ENCODE measurements at regions not wholly inside any gene's neighbourhood (a gene's known extent, or its start where the extent isn't known, plus 50 kb on each side); places are given as distances from the start of the nearest gene placed in this dataset.

- no peak overlapping the region for H3K9ac ChIP-seq (ENCODE audit: low read length)
- H2AFZ ChIP-seq (ENCODE audit: low read depth, low read length): no peak overlapping the region
- WGBS: 100% methylated on average over 1 of the region's 3 CpGs
- no peak overlapping the region for H3K23ac ChIP-seq (ENCODE audit: low read length in 2 of 2)
- no peaks in the 10 kb centered on the region for H3K27me3 ChIP-seq (ENCODE audit: control insufficient read depth in 1 of 2, insufficient read depth in 1 of 2, low read length in 2 of 2)
- H3K4me3 ChIP-seq (ENCODE audit: insufficient read depth in 1 of 2, low read depth in 1 of 2, low read length in 2 of 2): no peak overlapping the region
- no peak overlapping the region for H3K27ac ChIP-seq (ENCODE audit: low read length, poor library complexity, severe bottlenecking)
- H3K9me3 ChIP-seq (ENCODE audit: control insufficient read depth, low read length): no peaks in the 10 kb centered on the region
- H3K18ac ChIP-seq (ENCODE audit: low read depth in 1 of 2, low read length in 2 of 2): no peak overlapping the region
- no peak overlapping the region for H3K4ac ChIP-seq (ENCODE audit: low read depth in 1 of 2, low read length in 2 of 2)
- H2BK120ac ChIP-seq (ENCODE audit: low read depth, low read length): no peak overlapping the region
- H3K79me1 ChIP-seq (replicated peaks; ENCODE audit: low read length, poor library complexity, severe bottlenecking): no peaks in the 10 kb centered on the region
- H2AK5ac ChIP-seq (ENCODE audit: low read length, severe bottlenecking): no peak overlapping the region
- H4K8ac ChIP-seq (ENCODE audit: low read length): no peak overlapping the region
- H3K4me1 ChIP-seq (ENCODE audit: control insufficient read depth, insufficient read depth, low read depth, low read length): no peaks in the 10 kb centered on the region
- no peaks in the 10 kb centered on the region for H3K36me3 ChIP-seq (ENCODE audit: control insufficient read depth in 1 of 2, insufficient read depth in 2 of 2, low read depth in 1 of 2, low read length in 2 of 2)
- DNase-seq: no peak
- no peak overlapping the region for H4K91ac ChIP-seq (ENCODE audit: low read length)
- no peak overlapping the region for H3K14ac ChIP-seq (ENCODE audit: low read length in 2 of 2)
- no peak overlapping the region for H2BK15ac ChIP-seq (ENCODE audit: low read depth, poor library complexity, severe bottlenecking)
- no peak overlapping the region for H3K4me2 ChIP-seq (ENCODE audit: low read length, poor library complexity, severe bottlenecking)
- no peak overlapping the region for H2BK12ac ChIP-seq (ENCODE audit: low read length in 2 of 2)
- H2BK5ac ChIP-seq (ENCODE audit: low read depth, low read length, poor library complexity, severe bottlenecking): no peak overlapping the region
These were observed 480.2 kb downstream of the AMY1C start for GRCh38 chr1:104229860-104230259.

GRCh38 chr1:104231676-104232075 is 482.0 kb downstream of the AMY1C start:
- Histone ChIP-seq H3K9me3 (ENCODE audit: control insufficient read depth, low read length) (no peaks in the 10 kb centered on the region), H2BK120ac (ENCODE audit: low read depth, low read length) (no peak overlapping the region), H3K36me3 (ENCODE audit: control insufficient read depth in 1 of 2, insufficient read depth in 2 of 2, low read depth in 1 of 2, low read length in 2 of 2) (no peaks in the 10 kb centered on the region), H3K27ac (ENCODE audit: low read length, poor library complexity, severe bottlenecking) (no peak overlapping the region), H2BK5ac (ENCODE audit: low read depth, low read length, poor library complexity, severe bottlenecking) (no peak overlapping the region), H2AK5ac (ENCODE audit: low read length, severe bottlenecking) (no peak overlapping the region), H2BK12ac (ENCODE audit: low read length in 2 of 2) (no peak overlapping the region), H3K79me1 (replicated peaks; ENCODE audit: low read length, poor library complexity, severe bottlenecking) (no peaks in the 10 kb centered on the region), H3K14ac (ENCODE audit: low read length in 2 of 2) (no peak overlapping the region), H3K4me2 (ENCODE audit: low read length, poor library complexity, severe bottlenecking) (no peak overlapping the region), H3K4me3 (ENCODE audit: insufficient read depth in 1 of 2, low read depth in 1 of 2, low read length in 2 of 2) (no peak overlapping the region), H4K91ac (ENCODE audit: low read length) (no peak overlapping the region), H3K9ac (ENCODE audit: low read length) (no peak overlapping the region), H3K4me1 (ENCODE audit: control insufficient read depth, insufficient read depth, low read depth, low read length) (no peaks in the 10 kb centered on the region), H3K18ac (ENCODE audit: low read depth in 1 of 2, low read length in 2 of 2) (no peak overlapping the region), H3K4ac (ENCODE audit: low read depth in 1 of 2, low read length in 2 of 2) (no peak overlapping the region), H2AFZ (ENCODE audit: low read depth, low read length) (no peak overlapping the region), H2BK15ac (ENCODE audit: low read depth, poor library complexity, severe bottlenecking) (no peak overlapping the region), H3K23ac (ENCODE audit: low read length in 2 of 2) (no peak overlapping the region), H3K27me3 (ENCODE audit: control insufficient read depth in 1 of 2, insufficient read depth in 1 of 2, low read length in 2 of 2) (no peaks in the 10 kb centered on the region), H4K8ac (ENCODE audit: low read length) (no peak overlapping the region)
- no peak for DNase-seq
- WGBS: 90% methylated on average over 4 of the region's 4 CpGs

GRCh38 chr1:104235141-104235540 is 485.4 kb downstream of the AMY1C start:
- WGBS: 67% methylated on average over 2 of the region's 3 CpGs
- Histone ChIP-seq H3K4me3 (ENCODE audit: insufficient read depth in 1 of 2, low read depth in 1 of 2, low read length in 2 of 2) (no peak overlapping the region), H3K4ac (ENCODE audit: low read depth in 1 of 2, low read length in 2 of 2) (no peak overlapping the region), H3K18ac (ENCODE audit: low read depth in 1 of 2, low read length in 2 of 2) (no peak overlapping the region), H3K27me3 (ENCODE audit: control insufficient read depth in 1 of 2, insufficient read depth in 1 of 2, low read length in 2 of 2) (no peaks in the 10 kb centered on the region), H3K14ac (ENCODE audit: low read length in 2 of 2) (no peak overlapping the region), H3K23ac (ENCODE audit: low read length in 2 of 2) (no peak overlapping the region), H3K27ac (ENCODE audit: low read length, poor library complexity, severe bottlenecking) (no peak overlapping the region), H4K8ac (ENCODE audit: low read length) (no peak overlapping the region), H2BK120ac (ENCODE audit: low read depth, low read length) (no peak overlapping the region), H3K9ac (ENCODE audit: low read length) (no peak overlapping the region), H3K36me3 (ENCODE audit: control insufficient read depth in 1 of 2, insufficient read depth in 2 of 2, low read depth in 1 of 2, low read length in 2 of 2) (no peaks in the 10 kb centered on the region), H2AFZ (ENCODE audit: low read depth, low read length) (no peak overlapping the region), H4K91ac (ENCODE audit: low read length) (no peak overlapping the region), H3K4me1 (ENCODE audit: control insufficient read depth, insufficient read depth, low read depth, low read length) (no peaks in the 10 kb centered on the region), H2BK15ac (ENCODE audit: low read depth, poor library complexity, severe bottlenecking) (no peak overlapping the region), H3K79me1 (replicated peaks; ENCODE audit: low read length, poor library complexity, severe bottlenecking) (no peaks in the 10 kb centered on the region), H2AK5ac (ENCODE audit: low read length, severe bottlenecking) (no peak overlapping the region), H3K9me3 (ENCODE audit: control insufficient read depth, low read length) (no peaks in the 10 kb centered on the region), H3K4me2 (ENCODE audit: low read length, poor library complexity, severe bottlenecking) (no peak overlapping the region), H2BK12ac (ENCODE audit: low read length in 2 of 2) (no peak overlapping the region), H2BK5ac (ENCODE audit: low read depth, low read length, poor library complexity, severe bottlenecking) (no peak overlapping the region)
- no peak for DNase-seq

GRCh38 chr1:104238991-104239390 is 489.3 kb downstream of the AMY1C start:
- Histone ChIP-seq H3K18ac (ENCODE audit: low read depth in 1 of 2, low read length in 2 of 2) (no peak overlapping the region), H3K4me3 (ENCODE audit: insufficient read depth in 1 of 2, low read depth in 1 of 2, low read length in 2 of 2) (no peak overlapping the region), H2BK120ac (ENCODE audit: low read depth, low read length) (no peak overlapping the region), H4K8ac (ENCODE audit: low read length) (no peak overlapping the region), H3K4me2 (ENCODE audit: low read length, poor library complexity, severe bottlenecking) (no peak overlapping the region), H3K9ac (ENCODE audit: low read length) (no peak overlapping the region), H3K79me1 (replicated peaks; ENCODE audit: low read length, poor library complexity, severe bottlenecking) (no peaks in the 10 kb centered on the region), H4K91ac (ENCODE audit: low read length) (no peak overlapping the region), H3K9me3 (ENCODE audit: control insufficient read depth, low read length) (no peaks in the 10 kb centered on the region), H2BK15ac (ENCODE audit: low read depth, poor library complexity, severe bottlenecking) (no peak overlapping the region), H3K4ac (ENCODE audit: low read depth in 1 of 2, low read length in 2 of 2) (no peak overlapping the region), H3K23ac (ENCODE audit: low read length in 2 of 2) (no peak overlapping the region), H3K36me3 (ENCODE audit: control insufficient read depth in 1 of 2, insufficient read depth in 2 of 2, low read depth in 1 of 2, low read length in 2 of 2) (no peaks in the 10 kb centered on the region), H2AK5ac (ENCODE audit: low read length, severe bottlenecking) (no peak overlapping the region), H3K4me1 (ENCODE audit: control insufficient read depth, insufficient read depth, low read depth, low read length) (no peaks in the 10 kb centered on the region), H3K27ac (ENCODE audit: low read length, poor library complexity, severe bottlenecking) (no peak overlapping the region), H2BK5ac (ENCODE audit: low read depth, low read length, poor library complexity, severe bottlenecking) (no peak overlapping the region), H3K14ac (ENCODE audit: low read length in 2 of 2) (no peak overlapping the region), H2AFZ (ENCODE audit: low read depth, low read length) (no peak overlapping the region), H3K27me3 (ENCODE audit: control insufficient read depth in 1 of 2, insufficient read depth in 1 of 2, low read length in 2 of 2) (no peaks in the 10 kb centered on the region), H2BK12ac (ENCODE audit: low read length in 2 of 2) (no peak overlapping the region)
- WGBS: 50% methylated on average over 1 of the region's 2 CpGs
- peak; percentile 60 for DNase-seq
